GM06990 (cell line): ENCODE measurements at regions not wholly inside any gene's neighbourhood (a gene's known extent, or its start where the extent isn't known, plus 50 kb on each side); places are given as distances from the start of the nearest gene placed in this dataset.

Source experiments
- DNase-seq: peaks from one replicate; pipeline ENCODE4 v3.0.0-alpha.2; 2011; ENCODE audit not compliant: insufficient read length; ENCODE audit errors: extremely low read depth
- H3K27me3 ChIP-seq: replicated peaks from 2 replicates; pipeline ENCODE4 v1.6.0; 2011; ENCODE audit warnings: low read length; ENCODE audit not compliant: control insufficient read depth, insufficient read depth
- H3K36me3 ChIP-seq: 2 replicates; pipeline ENCODE4 v1.5.1; 2011; ENCODE audit warnings: low read length; ENCODE audit not compliant: control insufficient read depth, insufficient read depth
- H3K4me3 ChIP-seq: replicated peaks from 2 replicates; pipeline ENCODE4 v1.5.1; 2011; ENCODE audit warnings: low read depth, mild to moderate bottlenecking, control low read depth, low read length
- TF ChIP-seq, protein P1 (sequence below): IDR thresholded peaks from 2 replicates; pipeline ENCODE4 v1.5.1; 2011; ENCODE audit warnings: low read length, control low read depth, mild to moderate bottlenecking, inconsistent platforms; ENCODE audit not compliant: insufficient read depth, poor library complexity, severe bottlenecking

DNA sequence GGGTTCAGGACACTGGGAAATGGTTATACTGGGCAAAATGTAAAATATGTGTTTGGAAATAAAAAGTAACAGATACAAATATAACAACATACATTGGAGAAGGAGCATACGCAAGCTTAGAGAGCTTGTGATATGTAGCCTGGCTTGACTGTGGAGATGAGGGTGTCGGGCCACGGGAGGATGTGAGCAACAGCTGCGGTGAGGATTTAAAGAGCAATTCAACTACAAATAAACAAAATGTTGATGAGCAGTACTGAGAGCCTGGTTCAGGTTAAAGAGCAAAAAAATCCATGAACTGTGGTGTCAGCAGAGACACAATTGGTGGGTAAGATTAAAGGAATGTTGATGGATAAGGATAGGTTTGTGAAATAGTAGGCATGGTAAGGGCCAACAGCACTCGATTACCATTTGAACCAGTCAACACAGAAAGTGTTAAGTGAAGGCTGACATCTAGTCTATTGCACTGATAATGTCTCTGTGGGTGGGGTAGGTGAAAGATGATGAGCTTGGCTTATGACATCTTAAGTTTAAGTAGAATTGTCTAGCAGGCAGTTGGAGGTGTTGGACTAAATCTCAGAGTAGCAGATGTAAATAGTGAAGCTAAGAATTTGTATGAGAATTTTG, 723.2 kb downstream of the EPM2A start:
- DNase-seq = no peak
- H3K4me3 ChIP-seq = no peak overlapping the region
- no peaks in the 10 kb centered on the region; the same call in 1 of the 2 replicates for H3K27me3 ChIP-seq
- H3K36me3 ChIP-seq = no peaks in the 10 kb centered on the region
- TF ChIP-seq, protein P1, sequence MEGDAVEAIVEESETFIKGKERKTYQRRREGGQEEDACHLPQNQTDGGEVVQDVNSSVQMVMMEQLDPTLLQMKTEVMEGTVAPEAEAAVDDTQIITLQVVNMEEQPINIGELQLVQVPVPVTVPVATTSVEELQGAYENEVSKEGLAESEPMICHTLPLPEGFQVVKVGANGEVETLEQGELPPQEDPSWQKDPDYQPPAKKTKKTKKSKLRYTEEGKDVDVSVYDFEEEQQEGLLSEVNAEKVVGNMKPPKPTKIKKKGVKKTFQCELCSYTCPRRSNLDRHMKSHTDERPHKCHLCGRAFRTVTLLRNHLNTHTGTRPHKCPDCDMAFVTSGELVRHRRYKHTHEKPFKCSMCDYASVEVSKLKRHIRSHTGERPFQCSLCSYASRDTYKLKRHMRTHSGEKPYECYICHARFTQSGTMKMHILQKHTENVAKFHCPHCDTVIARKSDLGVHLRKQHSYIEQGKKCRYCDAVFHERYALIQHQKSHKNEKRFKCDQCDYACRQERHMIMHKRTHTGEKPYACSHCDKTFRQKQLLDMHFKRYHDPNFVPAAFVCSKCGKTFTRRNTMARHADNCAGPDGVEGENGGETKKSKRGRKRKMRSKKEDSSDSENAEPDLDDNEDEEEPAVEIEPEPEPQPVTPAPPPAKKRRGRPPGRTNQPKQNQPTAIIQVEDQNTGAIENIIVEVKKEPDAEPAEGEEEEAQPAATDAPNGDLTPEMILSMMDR = no peak

DNA sequence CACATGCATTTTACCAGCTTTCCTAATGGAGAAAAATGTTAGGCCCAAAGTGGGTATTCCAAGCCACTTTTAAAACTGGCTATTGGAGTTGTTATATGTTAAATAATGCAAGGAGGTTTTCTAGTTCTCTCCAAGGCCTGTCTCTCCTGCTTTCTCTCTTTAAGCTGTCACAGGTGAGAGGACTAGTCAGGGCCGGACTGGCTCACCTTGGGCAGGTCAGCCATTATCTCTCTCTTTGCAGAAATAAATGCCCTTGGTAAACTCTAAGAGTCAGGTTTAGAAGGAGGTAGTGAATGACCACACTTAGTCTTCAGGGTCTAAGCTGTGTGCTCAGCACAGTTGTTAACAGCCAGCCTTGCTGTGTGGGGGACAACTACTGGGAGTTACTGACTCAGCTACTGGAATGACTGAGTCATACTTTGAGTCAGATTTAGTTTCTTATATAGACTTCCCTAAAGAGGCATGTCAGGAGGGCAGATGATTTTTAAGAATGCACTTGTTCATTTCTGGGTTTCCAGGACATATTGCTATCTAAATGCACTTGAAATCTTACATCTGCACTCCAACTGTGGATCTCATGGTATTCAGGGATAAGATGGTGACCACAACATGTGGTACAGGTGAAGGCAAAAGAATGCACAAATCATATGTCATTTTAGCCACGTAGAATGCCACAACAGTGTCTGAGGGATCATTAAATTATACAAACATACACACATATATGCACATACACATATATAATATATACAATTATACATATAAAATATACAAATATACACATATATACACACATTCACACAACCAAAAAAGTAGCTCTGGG, 719.4 kb downstream of the EPM2A start:
- TF ChIP-seq, protein P1 = no peak
- H3K27me3 ChIP-seq = no peaks in the 10 kb centered on the region; the same call in 1 of the 2 replicates
- DNase-seq = no peak
- H3K4me3 ChIP-seq = no peak overlapping the region
- H3K36me3 ChIP-seq = no peaks in the 10 kb centered on the region

DNA sequence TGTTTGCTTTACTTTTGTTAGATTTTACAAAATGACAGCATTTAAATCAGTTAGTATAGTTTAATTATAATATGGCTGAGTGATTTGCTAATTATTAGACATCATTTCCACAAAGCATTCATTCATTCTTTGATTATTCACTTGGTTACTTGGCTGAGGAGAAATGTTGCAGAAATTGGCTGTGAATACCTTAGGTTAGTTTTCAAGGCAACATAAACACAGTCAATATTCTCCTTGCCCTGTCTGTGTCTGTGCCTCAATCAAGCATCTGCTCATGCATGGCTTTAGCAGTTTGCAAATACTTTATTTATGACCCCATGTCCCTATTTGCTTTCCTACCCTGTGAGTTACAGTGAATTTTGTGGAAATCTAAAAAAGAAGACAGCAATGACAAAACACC, 718.3 kb downstream of the EPM2A start:
- TF ChIP-seq, protein P1 = no peak

DNA sequence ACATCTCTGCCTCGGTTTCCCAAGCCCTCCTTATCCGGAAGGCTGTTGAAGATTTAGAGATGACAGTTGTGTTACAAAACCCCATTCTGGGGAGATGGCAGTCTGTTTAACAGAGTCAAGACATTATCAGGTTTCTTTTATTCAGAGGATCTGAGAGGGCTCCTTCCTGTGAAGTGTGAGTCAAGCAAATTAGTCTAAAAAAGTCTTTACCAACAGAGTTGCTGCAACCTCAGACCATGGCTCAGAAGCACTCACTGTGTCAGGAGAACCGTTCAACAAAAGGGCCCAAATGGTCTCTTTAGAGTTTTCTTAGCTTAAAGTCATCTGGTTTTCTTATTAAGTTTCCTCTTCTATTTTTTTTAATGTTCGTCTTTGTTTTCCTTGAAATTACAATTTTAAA, 717.8 kb downstream of the EPM2A start:
- H3K27me3 ChIP-seq = no peaks in the 10 kb centered on the region; the same call in 1 of the 2 replicates
- TF ChIP-seq, protein P1 = no peak
- no peak for DNase-seq
- no peak overlapping the region for H3K4me3 ChIP-seq
- no peaks in the 10 kb centered on the region for H3K36me3 ChIP-seq

More for the DNA sequence above, 718.3 kb downstream of the EPM2A start:
- no peaks in the 10 kb centered on the region; the same call in 1 of the 2 replicates for H3K27me3 ChIP-seq
- no peaks in the 10 kb centered on the region for H3K36me3 ChIP-seq
- DNase-seq = no peak
- H3K4me3 ChIP-seq = no peak overlapping the region

DNA sequence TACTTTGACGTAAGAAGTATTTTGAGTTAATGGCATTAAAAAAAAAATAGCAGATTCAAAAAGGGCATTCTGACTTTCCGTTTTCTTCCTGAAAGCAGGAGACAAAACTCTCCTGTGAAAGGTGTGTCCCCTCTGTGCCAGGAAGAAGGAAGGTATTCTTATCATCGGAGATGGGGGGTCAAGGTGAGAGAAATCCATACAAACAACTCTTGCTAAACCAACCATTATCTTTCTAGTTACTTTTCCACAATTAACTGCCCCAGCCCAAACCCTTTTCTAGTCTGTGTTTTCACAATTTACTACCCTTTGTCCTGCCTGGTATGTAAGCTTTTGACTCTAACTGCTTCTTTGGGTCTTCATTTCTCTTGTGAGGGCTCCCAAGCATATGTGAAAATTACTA, 717.3 kb downstream of the EPM2A start:
- H3K27me3 ChIP-seq = no peaks in the 10 kb centered on the region; the same call in 1 of the 2 replicates
- no peak for DNase-seq
- no peaks in the 10 kb centered on the region for H3K36me3 ChIP-seq
- H3K4me3 ChIP-seq = no peak overlapping the region
- TF ChIP-seq, protein P1 = no peak
